ENCODE measurements at regions not wholly inside any gene's neighbourhood (a gene's known extent, or its start where the extent isn't known, plus 50 kb on each side); places are given as distances from the start of the nearest gene placed in this dataset.

DNA sequence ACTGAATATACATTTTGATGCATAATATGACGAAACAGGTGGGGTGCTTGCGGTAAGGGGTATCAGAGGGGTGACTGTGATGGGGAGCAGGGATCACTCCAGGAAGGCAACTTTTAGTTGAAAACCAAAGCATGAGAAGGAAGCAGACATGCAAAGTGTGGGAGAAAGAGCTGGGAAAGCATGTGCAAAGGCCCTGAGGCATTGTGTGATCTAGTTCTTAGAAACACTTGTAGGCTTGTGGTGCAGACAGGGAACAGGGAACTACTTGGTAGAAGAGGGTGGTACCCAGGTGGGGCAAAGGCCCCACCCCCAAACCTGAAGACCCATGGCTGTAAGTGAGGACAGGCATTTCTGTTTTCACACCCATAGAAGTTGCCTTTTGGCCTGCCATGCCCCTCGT, 459.9 kb upstream of the EEF2KMT start:
- DNase-seq: no peak

DNA sequence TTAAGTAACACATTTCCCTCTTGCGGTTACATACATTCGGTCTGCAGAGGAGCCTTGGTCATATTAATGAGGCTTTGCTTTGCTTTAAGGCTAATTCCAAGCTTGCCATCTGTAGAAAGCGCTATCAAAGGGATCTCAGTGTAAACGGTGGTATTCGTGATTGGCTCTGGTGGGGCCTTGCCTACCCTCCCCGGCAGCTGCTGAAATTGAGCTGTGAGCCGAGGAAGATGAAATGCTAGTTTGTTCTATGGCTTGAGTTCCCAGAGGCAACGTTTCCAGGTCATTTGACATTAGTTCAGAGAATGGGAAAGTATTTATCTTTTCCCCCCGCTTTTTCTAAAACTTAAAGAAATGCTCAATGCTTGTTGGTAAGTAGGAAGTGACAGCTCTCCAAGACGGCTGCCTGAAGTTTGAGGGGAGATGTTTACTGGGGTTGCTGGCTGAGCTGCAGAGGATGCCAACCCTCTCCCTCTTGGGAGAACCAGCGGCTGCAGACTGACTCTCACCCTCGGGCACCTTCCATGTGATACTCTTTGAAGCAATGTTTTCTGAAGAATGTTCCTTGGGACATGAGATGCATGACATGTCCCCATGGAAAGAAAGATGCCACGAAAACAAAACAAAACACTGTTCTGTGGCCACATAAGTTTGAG, 458.7 kb upstream of the EEF2KMT start:
- DNase-seq: no peak

DNA sequence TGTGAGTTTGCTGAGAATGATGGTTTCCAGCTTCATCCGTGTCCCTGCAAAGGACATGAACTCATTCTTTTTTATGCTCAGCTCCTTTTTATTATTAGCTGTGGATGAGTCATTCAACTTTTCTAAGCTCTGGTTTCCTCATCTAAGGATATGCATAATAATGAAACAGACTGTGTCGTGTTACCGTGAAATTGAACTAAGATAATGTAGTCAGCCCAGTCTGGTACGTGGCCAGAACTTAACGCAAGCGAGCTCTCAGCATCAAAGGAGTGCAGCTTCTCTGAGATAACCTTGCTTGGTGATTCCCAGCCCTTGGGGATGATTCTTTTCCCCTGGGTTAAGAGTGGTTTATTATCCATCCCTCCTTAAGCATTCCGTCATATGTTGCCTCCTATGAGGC, 454.3 kb upstream of the EEF2KMT start:
- DNase-seq: no peak

DNA sequence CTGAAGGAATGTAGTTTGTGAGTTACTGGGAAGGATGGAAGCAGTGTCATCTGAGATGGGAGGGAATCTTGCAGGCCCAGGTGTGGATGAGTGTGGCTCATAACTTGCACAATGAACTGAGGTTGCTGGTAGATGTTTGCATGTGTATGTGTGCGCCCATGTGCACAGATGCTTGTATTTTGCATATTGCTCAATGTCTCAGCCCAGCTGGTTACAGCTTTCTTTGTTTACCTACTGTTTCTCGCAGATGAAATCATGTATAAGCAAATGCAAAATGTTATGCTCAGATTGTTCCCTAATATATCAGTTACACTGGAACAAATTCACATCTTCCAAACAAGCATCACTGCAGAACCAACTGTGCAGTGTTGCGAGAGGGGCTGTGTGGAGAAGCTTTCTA, 452.2 kb upstream of the EEF2KMT start:
- no peak for DNase-seq

DNA sequence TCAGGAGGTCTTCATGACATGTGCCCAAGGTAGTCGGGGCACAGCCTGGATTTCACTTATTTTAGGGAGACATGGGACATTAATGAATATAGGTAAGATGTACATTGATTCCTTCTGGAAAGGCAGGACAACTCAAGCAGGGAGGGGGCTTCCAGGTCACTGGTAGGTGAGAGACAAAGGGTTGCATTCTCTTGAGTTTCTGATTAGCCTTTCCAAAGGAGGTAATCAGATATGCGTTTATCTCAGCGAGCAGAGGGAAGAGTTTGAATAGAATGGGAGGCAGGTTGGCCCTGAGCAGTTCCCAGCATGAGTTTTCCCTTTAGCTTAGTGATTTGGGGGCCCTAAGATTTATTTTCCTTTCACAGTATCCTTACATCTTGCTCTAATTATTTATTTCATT, 443.8 kb upstream of the EEF2KMT start:
- no peak for DNase-seq

DNA sequence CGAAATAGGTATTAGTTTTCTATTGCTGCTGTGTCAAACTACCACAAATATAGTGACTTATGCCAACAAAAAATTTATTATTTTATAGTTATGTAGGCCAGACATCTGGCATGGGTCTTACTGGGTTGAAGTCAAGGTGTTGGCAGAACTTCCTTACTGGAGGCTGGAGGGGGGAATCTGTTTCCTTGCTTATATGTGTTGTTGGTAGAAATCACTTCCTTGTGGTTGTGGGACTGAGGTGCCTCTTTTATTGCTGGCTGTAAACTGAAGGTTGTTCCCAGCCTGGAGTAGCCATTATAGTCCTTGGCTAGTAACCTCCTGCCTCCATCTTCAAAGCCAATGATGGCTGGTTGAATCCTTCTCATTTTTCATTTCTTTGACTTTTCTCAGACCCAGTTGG, 439.8 kb upstream of the EEF2KMT start:
- no peak for DNase-seq

DNA sequence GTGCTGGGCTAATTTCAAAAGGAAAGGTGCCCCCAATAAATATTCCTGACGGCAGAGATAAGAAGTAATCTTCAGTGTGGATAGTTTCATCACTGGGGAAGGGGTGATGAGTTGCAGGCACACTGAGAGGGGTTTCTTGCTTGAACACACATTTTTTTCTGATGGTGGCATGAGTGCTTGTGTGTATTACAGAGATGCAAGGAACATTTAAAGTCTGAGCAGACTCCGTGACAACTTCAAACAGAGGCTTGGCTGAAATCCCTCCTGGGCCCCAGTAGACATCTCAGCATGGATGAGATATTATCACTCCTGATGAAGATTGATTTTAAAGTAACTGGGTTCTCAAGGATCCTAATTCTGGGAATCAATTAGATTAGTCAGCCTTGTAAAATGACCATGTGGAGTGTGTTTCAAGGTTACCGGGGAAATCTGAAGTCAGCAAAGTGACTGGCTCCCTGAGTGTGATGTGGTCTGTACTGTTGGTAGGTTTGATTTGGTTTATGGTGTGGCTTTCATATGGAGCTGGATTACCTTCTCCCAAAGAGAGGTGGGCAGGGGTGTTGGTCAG, 435.8 kb upstream of the EEF2KMT start:
- DNase-seq: no peak

DNA sequence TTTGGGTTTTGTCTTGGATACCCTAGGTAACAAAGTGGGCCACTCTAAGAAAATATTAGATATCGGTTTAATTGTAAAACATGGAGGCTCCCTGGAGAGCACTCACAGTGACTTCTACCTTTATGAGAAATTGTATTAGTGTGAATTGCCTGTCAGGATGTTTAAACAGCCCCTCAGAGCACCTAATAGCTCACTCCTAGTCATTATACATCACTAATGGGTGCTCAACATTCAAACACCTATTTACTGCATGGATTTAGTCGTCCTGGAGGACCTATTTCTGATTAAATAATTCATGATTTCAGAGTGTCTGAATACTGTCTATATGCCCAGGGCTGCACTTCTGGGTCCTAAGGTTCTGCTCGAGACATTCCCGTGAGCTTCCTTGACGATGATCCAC, 430.2 kb upstream of the EEF2KMT start:
- DNase-seq: no peak

DNA sequence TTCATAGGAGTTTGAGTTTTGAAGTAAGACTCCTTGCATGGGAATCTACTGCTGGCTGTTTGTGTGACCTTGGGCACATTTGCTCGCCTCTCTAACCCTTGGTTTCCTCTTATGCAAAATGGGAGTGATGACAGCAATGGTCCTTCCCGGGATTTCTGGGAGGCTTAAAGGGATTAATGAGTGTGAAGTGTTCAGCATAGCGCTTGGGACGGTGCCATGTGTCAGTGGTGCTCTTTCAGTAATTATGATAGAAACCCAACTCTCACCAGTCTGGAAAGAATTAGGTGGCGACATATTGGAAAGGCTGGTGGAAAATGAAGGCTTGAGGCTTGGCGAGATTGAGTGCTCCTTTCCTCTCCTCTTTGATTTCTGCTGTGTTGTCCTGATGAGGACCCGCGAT, 429.2 kb upstream of the EEF2KMT start:
- DNase-seq: no peak

DNA sequence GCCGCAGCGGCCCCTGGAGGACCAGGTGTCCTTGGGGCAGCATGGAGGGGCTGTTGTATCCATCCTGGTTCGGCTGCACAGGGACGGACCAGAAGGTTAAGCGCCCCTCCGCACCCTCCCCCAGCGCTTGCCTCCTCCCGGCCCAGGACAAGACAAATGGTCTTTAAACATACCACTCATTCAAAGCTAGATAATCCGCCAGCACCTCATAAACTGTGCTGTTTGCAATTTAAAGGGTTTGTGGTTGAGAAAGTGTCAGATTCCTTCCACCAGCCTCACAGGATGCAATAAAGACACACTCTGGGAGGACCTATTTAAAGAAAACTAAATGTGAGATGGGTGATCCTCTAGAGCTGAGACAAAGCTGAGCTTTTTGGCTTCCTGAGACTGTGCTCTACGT, 426.2 kb upstream of the EEF2KMT start:
- no peak for DNase-seq

DNA sequence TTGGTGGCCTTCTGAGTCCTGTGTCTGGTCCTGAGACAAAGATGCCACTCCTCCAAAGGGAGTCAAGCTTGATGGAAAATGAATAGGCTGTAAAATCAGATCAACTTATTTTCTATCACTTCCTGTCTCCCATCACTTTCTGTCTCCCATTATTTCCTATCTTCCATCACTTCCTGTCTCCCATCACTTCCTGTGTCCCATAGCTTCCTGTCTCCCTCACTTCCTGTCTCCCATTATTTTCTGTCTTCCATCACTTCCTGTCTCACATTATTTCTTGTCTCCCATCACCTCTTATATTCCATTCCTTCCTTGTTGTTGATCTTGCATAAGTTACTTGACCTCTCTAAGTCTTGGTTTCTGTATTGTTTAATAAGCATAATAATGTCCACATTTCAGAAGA, 418.5 kb upstream of the EEF2KMT start:
- DNase-seq: no peak

DNA sequence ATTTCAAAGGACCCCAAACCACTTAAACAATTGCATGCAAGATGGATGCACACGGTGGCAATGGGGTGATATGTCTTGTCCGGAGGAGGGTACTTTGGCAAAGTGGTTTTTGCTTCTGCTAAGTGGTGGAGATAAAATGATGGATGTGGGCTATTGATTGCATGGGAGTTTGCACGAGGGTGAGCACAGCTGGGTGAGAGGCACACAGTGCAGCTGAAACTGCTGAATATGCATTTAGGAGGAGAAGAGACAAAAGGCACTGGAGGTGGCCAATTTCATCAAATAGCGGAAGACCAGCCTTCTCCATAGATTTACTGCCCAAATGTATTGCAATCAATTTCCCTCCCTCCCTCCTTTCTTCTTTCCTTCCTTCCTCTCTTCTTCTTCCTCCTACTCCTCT, 414.4 kb upstream of the EEF2KMT start:
- no peak for DNase-seq

DNA sequence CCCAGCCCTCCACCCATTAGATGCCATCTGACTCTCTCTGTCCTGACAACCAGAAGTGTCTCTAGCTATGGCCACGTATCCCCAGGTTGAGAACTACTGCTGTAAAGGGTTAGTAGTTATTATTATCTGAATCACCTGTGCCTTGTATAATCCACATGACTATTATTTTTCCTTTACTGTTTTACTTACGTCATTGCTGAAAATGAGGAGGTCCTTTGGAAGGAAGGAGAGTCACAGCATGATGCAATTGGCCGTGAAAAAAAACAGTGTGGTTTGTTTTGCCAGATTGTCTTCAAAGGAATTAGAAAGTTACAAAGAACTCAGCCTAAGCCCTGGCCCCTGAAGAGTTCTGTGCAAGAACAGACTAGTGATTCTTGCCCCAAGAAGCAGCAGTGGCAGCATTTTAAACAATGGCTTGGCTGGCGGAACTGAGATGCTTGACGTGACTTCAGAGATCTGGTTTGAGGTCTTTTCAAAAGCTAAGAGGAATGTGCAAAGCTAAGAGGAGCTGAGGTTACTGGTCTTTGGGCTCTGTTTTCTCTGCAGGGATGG, 413.3 kb upstream of the EEF2KMT start:
- no peak for DNase-seq

DNA sequence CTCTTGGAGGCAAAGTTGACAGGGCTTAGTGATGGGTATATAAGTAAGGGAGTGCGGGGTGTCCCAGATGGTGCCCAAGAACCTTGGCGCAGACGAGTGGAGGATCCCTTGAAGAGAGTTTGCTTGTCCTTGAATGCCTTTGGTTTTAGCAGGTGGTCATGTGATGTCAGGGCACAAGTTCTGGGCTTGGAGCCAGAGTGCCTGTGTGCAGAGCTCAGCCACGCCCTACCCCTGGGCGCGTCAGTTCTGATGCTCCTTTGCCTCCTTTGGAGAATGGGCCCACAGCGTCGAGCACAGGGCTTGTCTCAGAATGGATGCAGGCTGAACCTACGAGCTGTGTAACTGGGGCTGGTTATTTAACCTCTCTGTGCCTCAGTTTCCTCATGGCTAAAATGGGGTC, 412.2 kb upstream of the EEF2KMT start:
- no peak for DNase-seq

DNA sequence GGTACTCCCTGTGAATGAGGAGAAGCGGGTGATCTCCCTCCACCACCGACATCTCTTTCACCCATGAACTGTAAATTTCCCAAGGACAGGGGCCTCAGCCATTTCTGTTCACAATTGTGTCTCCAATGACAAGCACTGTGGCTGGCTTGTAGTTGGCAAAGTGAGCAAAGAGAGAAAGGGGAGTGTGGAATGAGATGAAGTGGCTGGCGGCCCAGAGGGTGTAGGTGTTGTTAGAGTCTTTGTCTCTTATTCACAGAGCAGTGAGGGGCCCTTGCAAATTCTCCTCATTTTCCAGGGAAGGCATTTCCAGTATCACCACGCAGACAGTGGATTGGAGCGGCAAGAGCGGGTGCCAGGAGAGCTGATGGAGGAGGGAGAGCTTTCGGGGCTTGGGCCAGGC, 411.7 kb upstream of the EEF2KMT start:
- DNase-seq: no peak

DNA sequence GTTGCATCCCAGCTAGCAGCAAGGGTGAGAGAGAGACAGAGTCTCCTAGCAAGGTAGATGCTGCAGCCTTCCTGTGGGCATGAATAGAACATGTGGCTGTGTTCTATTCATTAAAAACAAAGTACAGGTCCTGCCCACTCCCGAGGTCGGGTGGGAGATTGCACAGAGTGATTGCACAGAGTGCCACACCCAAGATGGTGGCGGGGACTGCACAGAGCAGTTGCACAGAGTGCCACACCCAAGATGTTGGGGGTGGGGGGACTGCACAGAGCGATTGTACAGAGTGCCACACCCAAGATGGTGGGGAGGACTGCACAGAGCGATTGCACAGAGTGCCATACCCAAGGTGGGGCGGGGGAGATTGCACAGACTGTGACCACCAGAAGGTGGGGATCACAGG, 410.8 kb upstream of the EEF2KMT start:
- DNase-seq: no peak

DNA sequence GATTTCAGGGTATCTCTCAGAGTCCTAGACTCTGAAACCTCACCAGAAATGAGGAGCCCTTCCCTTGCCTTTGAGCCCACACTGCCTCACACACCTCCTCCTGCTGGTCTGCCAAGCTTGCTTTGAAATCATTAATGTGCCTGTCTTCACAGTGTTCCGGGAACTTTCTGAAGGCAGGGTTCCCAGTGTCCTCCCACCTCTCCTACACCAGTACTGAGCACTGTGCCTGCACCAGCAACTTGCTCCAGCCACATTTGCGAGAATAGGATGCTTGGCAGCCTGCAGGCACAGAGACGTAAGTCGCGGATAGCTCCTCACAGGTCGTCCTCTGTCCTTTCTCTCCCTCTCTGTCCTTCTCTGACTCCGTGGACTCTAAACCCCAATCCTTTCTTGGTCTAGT, 408.4 kb upstream of the EEF2KMT start:
- DNase-seq: no peak

DNA sequence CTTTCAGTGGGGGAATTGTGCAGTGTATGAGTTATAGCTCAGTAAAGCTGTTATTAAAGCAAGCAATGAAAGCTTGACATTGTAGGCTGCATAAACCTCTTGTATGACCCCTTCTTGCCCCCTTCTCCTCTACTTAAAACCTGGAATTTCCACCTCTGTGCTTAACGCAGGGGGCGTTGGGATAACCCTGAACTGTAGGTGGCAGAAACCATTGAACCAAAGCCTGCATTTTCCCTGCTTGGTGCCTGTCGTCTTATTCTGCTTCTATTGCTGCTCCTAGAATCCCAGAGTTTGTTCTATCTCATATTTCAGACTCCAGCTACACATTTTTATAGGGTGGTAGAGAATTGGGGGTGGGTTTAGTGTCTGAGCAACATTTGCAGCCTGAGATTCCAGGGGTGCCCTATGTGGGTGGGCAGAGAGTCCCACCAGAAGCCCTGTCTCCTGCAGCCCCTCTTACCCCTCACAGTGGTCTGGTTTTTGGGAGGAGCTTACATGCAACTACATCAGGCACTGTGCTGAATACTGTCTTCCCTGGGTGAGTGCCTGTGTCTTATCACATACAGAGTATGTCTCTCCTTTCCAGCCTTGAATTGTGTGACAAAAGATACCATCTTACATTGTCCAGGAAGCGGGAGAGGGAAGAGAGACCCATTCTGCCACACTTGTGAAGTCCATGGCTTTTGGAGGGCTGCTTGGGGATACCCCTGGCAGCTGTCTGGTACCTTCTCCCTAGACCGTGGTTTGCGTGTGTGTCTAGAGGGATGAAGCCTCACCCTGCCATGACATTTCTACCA, 407.7 kb upstream of the EEF2KMT start:
- no peak for DNase-seq

DNA sequence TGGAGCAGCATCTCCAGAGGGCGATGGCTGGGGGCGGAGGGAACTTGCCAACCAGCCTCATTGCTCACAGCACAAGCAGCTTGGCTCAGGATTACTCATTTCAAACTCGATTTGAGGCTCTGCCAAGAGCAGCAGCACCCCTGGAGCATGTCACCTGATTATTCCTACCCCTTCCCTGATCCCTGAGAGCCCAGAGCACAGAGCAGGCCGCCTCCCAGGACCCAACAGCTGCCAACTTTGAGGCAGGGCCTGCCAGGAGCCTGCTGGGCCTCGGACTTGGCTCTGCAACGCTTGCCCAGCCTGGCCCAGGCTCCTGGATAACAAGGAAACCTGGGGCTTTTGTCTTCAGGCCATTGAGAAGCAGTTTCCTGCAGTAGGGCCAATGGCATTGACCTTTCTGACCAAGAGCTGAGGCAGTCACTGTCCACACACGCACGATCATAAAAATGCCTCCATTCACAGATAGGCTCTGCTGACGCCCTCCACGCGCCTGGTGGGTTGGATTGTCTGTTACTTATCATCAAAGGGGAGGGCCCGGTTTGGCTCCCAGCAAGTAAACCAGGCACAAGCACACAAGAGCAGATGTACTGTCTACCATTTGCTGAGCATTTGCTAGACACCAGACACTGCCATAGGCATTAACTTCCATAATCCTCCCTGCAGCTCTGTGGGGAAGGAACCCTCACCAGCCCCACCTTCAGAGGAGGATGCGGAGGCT, 406.6 kb upstream of the EEF2KMT start:
- DNase-seq: no peak

DNA sequence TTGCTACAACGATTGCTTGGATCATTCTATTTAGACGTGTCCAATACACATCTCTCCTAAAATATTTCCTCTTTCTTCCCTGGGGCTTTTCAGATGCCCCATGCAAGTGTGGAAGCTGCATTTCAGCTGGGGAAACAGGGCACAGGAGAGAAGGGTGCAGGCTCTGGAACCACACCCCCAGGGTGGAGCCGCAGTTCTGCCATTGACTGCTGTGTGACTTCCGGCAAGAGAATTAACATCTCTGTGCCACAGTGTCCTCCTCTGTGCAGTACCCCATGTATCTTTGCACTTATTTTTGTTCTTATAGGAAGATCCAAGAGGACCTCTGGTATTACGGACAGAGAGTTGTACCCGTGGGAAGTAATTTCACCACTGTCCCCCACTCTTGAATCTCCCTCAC, 405.3 kb upstream of the EEF2KMT start:
- no peak for DNase-seq

DNA sequence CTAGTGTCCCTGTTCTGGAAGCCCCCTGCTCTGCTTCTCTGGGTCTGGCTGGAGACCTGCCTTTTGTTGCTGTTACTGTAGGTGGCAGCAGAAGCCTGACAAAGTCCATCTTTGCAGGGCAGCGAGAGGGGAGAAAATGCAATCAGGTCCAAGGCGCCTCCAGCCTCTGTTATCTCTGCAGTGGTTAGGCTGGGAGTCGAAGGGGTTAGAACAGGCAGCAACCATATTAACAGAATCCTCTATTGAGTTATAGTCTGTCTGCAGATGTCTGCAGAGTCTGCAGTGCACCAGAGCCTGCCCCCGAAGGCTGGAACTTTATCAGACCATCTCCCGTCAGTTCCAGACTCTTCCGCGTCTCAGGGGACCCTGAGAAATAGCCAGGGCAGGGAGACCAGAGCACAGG, 404.9 kb upstream of the EEF2KMT start:
- no peak for DNase-seq

DNA sequence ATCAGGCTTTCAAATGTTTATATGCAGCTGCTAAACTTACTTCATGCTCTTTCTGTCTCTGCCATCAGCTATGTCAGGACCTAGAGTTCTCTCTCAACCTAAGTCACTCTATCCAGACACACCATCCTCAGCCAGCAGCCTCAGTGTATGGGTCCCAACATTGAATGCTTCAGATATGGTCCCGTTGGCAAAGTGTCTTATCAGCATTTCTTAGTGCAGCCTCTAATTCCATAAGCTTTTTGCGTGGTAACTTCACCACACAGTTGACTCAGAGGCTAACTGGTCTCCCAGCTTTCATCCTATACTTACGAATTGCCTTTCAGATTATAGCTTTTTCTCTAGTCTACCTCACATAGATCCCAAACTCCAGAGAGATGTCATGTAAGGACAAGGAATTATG, 402.9 kb upstream of the EEF2KMT start:
- no peak for DNase-seq

DNA sequence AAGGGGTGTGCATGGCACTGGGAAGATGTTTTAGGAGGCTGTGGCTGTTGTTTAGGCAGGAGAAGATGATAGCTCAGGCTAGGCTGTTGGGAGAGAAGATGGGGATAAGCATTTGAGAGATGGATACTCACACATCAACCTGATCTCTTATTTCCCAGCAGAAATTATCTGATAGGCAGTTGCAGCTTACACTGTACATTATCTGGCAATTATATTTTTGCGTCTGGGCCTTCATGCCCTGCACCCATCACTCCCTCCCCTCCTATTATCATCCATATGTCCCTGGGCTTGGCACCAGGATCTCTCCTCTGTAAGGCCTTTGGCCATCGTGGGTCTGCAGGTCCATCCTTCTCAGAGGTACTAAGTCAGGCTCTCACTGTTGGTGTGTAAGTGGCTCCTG, 401.0 kb upstream of the EEF2KMT start:
- DNase-seq: no peak

DNA sequence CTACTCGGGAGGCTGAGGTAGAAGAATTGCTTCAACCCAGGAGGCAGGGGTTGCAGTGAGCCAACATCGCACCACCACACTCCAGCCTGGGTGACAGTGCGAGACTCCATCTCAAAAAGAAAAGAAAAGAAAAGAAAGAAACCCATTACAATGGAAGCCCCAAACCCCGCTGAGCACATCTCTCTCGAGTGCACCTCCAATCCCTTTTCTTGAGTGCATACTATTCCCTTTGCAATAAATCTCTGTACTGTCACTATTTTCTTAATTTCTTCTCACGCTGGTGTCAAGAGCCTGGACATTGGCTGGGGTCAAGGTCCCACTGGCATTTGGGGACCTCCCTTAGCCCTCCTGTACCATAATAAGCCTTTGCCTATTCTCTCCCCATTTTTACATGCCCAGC, 398.4 kb upstream of the EEF2KMT start:
- no peak for DNase-seq

Measured in NCI-H2107 (cell line).